Astrocyte (in vitro differentiated cells and primary cell): ENCODE measurements at regions not wholly inside any gene's neighbourhood (a gene's known extent, or its start where the extent isn't known, plus 50 kb on each side); places are given as distances from the start of the nearest gene placed in this dataset.
"Not testable (repeated sequence)": the region's sequence is repeated elsewhere in the genome, so short reads cannot be mapped to it uniquely, and the experiment has no call there.

Experiments
- DNase-seq: peaks from one replicate; pipeline ENCODE4 v3.0.0-alpha.2; 2010; ENCODE audit warnings: low read depth
- FAIRE-seq: peaks from 2 replicates; lab custom pipeline; 2011; peaks lifted over from hg19 to GRCh38; lab: Jason Lieb, UNC
- H2AFZ ChIP-seq: 2 replicates; pipeline ENCODE4 v1.6.0; 2012; ENCODE audit warnings: low read depth, low read length, inconsistent platforms
- H3K27ac ChIP-seq: 2 replicates; pipeline ENCODE4 v1.5.1; 2011; ENCODE audit warnings: low read depth, low read length, inconsistent platforms
- H3K27me3 ChIP-seq: 2 replicates; pipeline ENCODE4 v1.6.0; 2011; ENCODE audit warnings: low read length, inconsistent platforms; ENCODE audit not compliant: insufficient read depth
- H3K36me3 ChIP-seq: 2 replicates; pipeline ENCODE4 v1.5.1; 2011; ENCODE audit warnings: low read length, inconsistent platforms; ENCODE audit not compliant: insufficient read depth
- H3K4me1 ChIP-seq: 2 replicates; pipeline ENCODE4 v1.5.1; 2011; ENCODE audit warnings: low read length, inconsistent platforms; ENCODE audit not compliant: insufficient read depth
- H3K4me2 ChIP-seq: 2 replicates; pipeline ENCODE4 v1.6.0; 2012; ENCODE audit warnings: low read length, inconsistent platforms
- H3K4me3 ChIP-seq: 2 replicates; pipeline ENCODE4 v1.5.1; 2011; ENCODE audit warnings: low read depth, mild to moderate bottlenecking, low read length, inconsistent platforms; ENCODE audit not compliant: insufficient read depth
- H3K79me2 ChIP-seq: 2 replicates; pipeline ENCODE4 v1.6.0; 2012; ENCODE audit warnings: mild to moderate bottlenecking, low read length, inconsistent platforms; ENCODE audit not compliant: insufficient read depth
- H3K9ac ChIP-seq: 2 replicates; pipeline ENCODE4 v1.6.0; 2012; ENCODE audit warnings: mild to moderate bottlenecking, low read length, inconsistent platforms
- H3K9me3 ChIP-seq: 2 replicates; pipeline ENCODE4 v1.5.1; 2012; ENCODE audit warnings: low read depth, mild to moderate bottlenecking, low read length, inconsistent platforms; ENCODE audit not compliant: insufficient read depth
- H4K20me1 ChIP-seq: 2 replicates; pipeline ENCODE4 v1.6.0; 2012; ENCODE audit warnings: low read length, inconsistent platforms; ENCODE audit not compliant: insufficient read depth
- H3K27ac Mint-ChIP-seq: one replicate; pipeline ENCODE4 v1.8.0; 2021; ENCODE audit warnings: mild to moderate bottlenecking, mixed read lengths; ENCODE audit not compliant: unreplicated experiment
- H3K27me3 Mint-ChIP-seq: one replicate; pipeline ENCODE4 v1.8.0; 2021; ENCODE audit warnings: low read depth, mixed read lengths; ENCODE audit not compliant: unreplicated experiment
- H3K36me3 Mint-ChIP-seq: one replicate; pipeline ENCODE4 v1.8.0; 2021; ENCODE audit warnings: low read depth, mixed read lengths; ENCODE audit not compliant: unreplicated experiment
- H3K4me1 Mint-ChIP-seq: one replicate; pipeline ENCODE4 v1.8.0; 2021; ENCODE audit warnings: low read depth, mixed read lengths; ENCODE audit not compliant: unreplicated experiment
- H3K4me3 Mint-ChIP-seq: one replicate; pipeline ENCODE4 v1.8.0; 2021; ENCODE audit warnings: mild to moderate bottlenecking, moderate library complexity, mixed read lengths; ENCODE audit not compliant: unreplicated experiment
- H3K9me3 Mint-ChIP-seq: one replicate; pipeline ENCODE4 v1.8.0; 2021; ENCODE audit warnings: mild to moderate bottlenecking, mixed read lengths; ENCODE audit not compliant: unreplicated experiment
- EZH2 ChIP-seq: IDR thresholded peaks from 2 replicates; pipeline ENCODE4 v1.6.1; 2012; ENCODE audit warnings: mild to moderate bottlenecking, low read length, inconsistent platforms; ENCODE audit not compliant: insufficient read depth
- TF ChIP-seq, protein P1 (sequence below): IDR thresholded peaks from 2 replicates; pipeline ENCODE4 v1.5.1; 2011; ENCODE audit warnings: low read depth, mild to moderate bottlenecking, inconsistent platforms, low read length, moderate library complexity; ENCODE audit not compliant: insufficient read depth

DNA sequence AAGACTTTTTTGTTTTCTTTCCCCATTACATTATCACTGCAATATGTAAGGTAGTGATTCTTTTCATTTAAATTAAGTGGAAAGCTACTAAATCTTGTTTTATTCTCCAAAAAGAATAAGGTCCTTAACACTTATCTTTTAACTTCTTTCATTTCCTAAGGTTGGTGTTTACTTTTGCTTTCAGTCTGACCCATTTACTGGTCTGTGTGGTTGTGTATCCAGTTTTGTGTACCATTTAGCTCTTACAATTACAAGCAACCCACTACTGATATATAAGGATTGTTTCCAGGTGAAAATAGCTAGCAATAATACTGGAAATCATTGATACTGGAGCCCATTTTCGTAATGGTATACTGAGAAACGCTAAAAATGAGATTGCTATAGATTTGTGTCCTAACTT, 123.1 kb upstream of the CXorf66 start:
- H2AFZ ChIP-seq = no peak overlapping the region
- H3K27ac ChIP-seq = no peak overlapping the region
- Mint-ChIP-seq H3K36me3 (no peaks in the 10 kb centered on the region), H3K4me1 (no peaks in the 10 kb centered on the region), H3K4me3 (no peak overlapping the region), H3K27me3 (no peaks in the 10 kb centered on the region), H3K27ac (no peak overlapping the region), H3K9me3 (no peaks in the 10 kb centered on the region)
- H3K4me2 ChIP-seq = no peak overlapping the region
- no peaks in the 10 kb centered on the region for H3K79me2 ChIP-seq
- TF ChIP-seq, protein P1, sequence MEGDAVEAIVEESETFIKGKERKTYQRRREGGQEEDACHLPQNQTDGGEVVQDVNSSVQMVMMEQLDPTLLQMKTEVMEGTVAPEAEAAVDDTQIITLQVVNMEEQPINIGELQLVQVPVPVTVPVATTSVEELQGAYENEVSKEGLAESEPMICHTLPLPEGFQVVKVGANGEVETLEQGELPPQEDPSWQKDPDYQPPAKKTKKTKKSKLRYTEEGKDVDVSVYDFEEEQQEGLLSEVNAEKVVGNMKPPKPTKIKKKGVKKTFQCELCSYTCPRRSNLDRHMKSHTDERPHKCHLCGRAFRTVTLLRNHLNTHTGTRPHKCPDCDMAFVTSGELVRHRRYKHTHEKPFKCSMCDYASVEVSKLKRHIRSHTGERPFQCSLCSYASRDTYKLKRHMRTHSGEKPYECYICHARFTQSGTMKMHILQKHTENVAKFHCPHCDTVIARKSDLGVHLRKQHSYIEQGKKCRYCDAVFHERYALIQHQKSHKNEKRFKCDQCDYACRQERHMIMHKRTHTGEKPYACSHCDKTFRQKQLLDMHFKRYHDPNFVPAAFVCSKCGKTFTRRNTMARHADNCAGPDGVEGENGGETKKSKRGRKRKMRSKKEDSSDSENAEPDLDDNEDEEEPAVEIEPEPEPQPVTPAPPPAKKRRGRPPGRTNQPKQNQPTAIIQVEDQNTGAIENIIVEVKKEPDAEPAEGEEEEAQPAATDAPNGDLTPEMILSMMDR = no peak
- TF ChIP-seq EZH2 = no peak
- no peaks in the 10 kb centered on the region for H3K36me3 ChIP-seq
- no peak overlapping the region for H3K9ac ChIP-seq
- H3K9me3 ChIP-seq = no peaks in the 10 kb centered on the region
- no peaks in the 10 kb centered on the region for H4K20me1 ChIP-seq
- H3K27me3 ChIP-seq = peaks cover 9% of the 10 kb centered on the region
- DNase-seq (no peak), FAIRE-seq (peak; percentile 29)
- H3K4me3 ChIP-seq = no peak overlapping the region
- H3K4me1 ChIP-seq = no peaks in the 10 kb centered on the region

- Histone ChIP-seq H3K27me3 (peaks cover 9% of the 10 kb centered on the region), H4K20me1 (no peaks in the 10 kb centered on the region), H3K4me2 (no peak overlapping the region), H3K79me2 (no peaks in the 10 kb centered on the region), H3K36me3 (no peaks in the 10 kb centered on the region), H3K9ac (no peak overlapping the region), H2AFZ (no peak overlapping the region), H3K27ac (no peak overlapping the region), H3K4me3 (no peak overlapping the region), H3K4me1 (no peaks in the 10 kb centered on the region), H3K9me3 (no peaks in the 10 kb centered on the region)
- FAIRE-seq = no peak
- no peaks in the 10 kb centered on the region for H3K27me3 Mint-ChIP-seq
- DNase-seq = no peak
- TF ChIP-seq EZH2 = no peak
- TF ChIP-seq, protein P1 = no peak
- no peaks in the 10 kb centered on the region for H3K36me3 Mint-ChIP-seq
- H3K4me3 Mint-ChIP-seq = no peak overlapping the region
- no peaks in the 10 kb centered on the region for H3K4me1 Mint-ChIP-seq
- H3K27ac Mint-ChIP-seq = no peak overlapping the region
- H3K9me3 Mint-ChIP-seq = no peaks in the 10 kb centered on the region
These were observed 122.6 kb upstream of the CXorf66 start for GRCh38 chrX:140087875-140088274.

DNA sequence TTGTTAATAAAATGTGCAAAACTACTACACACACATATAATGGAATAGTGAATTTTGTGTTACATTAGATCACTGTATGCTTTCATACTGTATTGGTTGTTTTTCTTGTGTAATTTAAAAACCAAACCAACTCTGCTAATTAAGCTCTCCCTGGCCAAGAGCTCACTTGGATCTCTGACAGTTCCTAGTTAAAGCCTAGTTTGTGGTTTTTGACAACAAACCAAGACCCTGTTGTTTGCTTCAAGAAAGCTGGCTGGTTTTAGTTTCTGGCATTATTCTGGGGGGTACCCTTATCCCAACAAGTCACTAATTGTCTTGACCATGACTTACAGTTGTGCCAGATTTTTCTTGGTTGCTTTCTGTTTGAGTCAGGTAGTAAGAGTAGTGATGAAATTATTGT, 121.4 kb upstream of the CXorf66 start:
- Histone ChIP-seq H3K4me2 (no peak overlapping the region), H3K4me1 (no peaks in the 10 kb centered on the region), H3K4me3 (no peak overlapping the region), H3K9ac (no peak overlapping the region), H3K79me2 (no peaks in the 10 kb centered on the region), H3K27me3 (peaks cover 9% of the 10 kb centered on the region), H3K9me3 (no peaks in the 10 kb centered on the region), H3K27ac (no peak overlapping the region), H2AFZ (no peak overlapping the region), H4K20me1 (no peaks in the 10 kb centered on the region), H3K36me3 (no peaks in the 10 kb centered on the region)
- Mint-ChIP-seq H3K4me1 (no peaks in the 10 kb centered on the region), H3K4me3 (no peak overlapping the region), H3K9me3 (no peaks in the 10 kb centered on the region), H3K36me3 (no peaks in the 10 kb centered on the region), H3K27me3 (no peaks in the 10 kb centered on the region), H3K27ac (no peak overlapping the region)
- no peak for FAIRE-seq
- DNase-seq = no peak
- TF ChIP-seq, protein P1 = no peak
- no peak for TF ChIP-seq EZH2

DNA sequence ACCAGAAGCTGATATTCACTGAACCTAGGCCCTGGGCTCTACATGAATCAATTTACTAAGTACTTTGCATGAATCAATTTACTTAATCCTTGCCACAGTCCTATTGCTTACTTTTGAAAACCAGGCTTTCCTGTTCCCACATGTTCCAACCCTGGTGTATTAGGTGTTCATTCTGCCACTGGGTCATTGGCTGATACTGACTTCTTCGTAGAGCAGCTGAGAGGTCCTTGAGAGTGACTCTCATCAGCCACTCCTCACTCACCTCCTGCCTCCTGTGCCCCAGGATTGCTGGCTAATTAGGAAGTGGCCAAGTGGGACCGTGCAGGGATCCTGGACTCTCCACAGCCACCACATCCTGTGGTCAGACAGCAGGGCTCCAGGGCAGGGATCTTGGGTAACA, 109.5 kb upstream of the CXorf66 start:
- H3K27me3 ChIP-seq, H3K4me1 Mint-ChIP-seq, H3K4me3 ChIP-seq, H3K9ac ChIP-seq, H3K79me2 ChIP-seq, H3K9me3 ChIP-seq, H3K36me3 ChIP-seq, H3K27ac ChIP-seq, FAIRE-seq, H3K36me3 Mint-ChIP-seq, H3K9me3 Mint-ChIP-seq, H4K20me1 ChIP-seq, H2AFZ ChIP-seq, H3K4me2 ChIP-seq, H3K4me3 Mint-ChIP-seq, H3K27me3 Mint-ChIP-seq, H3K4me1 ChIP-seq, H3K27ac Mint-ChIP-seq, DNase-seq: not testable (repeated sequence)
